ENCODE measurements at regions not wholly inside any gene's neighbourhood (a gene's known extent, or its start where the extent isn't known, plus 50 kb on each side); places are given as distances from the start of the nearest gene placed in this dataset.

DNA sequence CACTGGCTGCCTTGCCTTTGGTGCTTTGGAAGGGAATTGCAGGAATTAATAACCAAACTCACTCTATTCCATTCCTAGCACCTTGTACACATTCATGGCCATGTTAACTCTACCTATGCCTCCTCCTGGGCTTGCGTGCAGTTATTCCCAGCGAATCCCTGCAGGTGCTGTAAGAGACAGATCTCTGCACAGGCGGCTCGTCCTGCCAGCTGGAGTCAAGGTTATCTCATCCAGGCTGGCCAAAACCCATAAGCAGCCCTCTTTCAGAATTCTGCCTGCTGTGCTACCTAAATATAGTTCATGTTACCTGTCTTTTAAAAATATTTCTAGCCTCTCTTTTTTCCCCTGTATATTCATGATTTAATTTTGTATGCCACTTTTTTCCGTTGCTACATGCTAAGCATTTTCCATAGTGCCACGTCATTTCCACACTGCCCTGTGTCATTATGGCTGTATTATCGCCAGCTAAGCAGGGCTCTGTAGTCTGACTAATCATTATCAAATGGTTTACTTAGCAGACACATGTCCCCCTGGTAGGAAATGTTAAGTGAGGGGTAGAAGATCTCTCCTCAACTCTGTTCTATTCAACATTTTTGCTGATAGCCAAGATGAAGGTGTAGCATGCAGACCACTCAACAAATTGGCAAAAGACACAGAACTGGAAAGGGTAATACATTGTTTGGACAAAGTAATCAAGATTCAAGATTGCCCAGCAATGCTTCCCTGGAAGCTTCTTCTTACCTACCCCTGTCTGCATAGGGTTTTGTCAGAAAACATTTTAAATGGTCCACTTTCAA, 79.7 kb upstream of the TAF1B start:
- no peaks in the 10 kb centered on the region for H3K36me3 Mint-ChIP-seq (ENCODE audit: unreplicated experiment)
- H3K4me3 Mint-ChIP-seq (ENCODE audit: unreplicated experiment), result no peak overlapping the region
- peaks cover 24% of the 10 kb centered on the region for H3K4me1 Mint-ChIP-seq (ENCODE audit: low read depth, unreplicated experiment)
- TF ChIP-seq, protein P1, sequence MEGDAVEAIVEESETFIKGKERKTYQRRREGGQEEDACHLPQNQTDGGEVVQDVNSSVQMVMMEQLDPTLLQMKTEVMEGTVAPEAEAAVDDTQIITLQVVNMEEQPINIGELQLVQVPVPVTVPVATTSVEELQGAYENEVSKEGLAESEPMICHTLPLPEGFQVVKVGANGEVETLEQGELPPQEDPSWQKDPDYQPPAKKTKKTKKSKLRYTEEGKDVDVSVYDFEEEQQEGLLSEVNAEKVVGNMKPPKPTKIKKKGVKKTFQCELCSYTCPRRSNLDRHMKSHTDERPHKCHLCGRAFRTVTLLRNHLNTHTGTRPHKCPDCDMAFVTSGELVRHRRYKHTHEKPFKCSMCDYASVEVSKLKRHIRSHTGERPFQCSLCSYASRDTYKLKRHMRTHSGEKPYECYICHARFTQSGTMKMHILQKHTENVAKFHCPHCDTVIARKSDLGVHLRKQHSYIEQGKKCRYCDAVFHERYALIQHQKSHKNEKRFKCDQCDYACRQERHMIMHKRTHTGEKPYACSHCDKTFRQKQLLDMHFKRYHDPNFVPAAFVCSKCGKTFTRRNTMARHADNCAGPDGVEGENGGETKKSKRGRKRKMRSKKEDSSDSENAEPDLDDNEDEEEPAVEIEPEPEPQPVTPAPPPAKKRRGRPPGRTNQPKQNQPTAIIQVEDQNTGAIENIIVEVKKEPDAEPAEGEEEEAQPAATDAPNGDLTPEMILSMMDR (IDR thresholded peaks at IDR 0.05; ENCODE audit: partially characterized antibody, unreplicated experiment), result no peak
- no peak for DNase-seq
- no peak overlapping the region for H3K27ac Mint-ChIP-seq (ENCODE audit: unreplicated experiment)
- H3K9me3 Mint-ChIP-seq (ENCODE audit: unreplicated experiment), result peaks cover 7% of the 10 kb centered on the region
- H3K27me3 Mint-ChIP-seq (ENCODE audit: unreplicated experiment), result peaks cover 9% of the 10 kb centered on the region

DNA sequence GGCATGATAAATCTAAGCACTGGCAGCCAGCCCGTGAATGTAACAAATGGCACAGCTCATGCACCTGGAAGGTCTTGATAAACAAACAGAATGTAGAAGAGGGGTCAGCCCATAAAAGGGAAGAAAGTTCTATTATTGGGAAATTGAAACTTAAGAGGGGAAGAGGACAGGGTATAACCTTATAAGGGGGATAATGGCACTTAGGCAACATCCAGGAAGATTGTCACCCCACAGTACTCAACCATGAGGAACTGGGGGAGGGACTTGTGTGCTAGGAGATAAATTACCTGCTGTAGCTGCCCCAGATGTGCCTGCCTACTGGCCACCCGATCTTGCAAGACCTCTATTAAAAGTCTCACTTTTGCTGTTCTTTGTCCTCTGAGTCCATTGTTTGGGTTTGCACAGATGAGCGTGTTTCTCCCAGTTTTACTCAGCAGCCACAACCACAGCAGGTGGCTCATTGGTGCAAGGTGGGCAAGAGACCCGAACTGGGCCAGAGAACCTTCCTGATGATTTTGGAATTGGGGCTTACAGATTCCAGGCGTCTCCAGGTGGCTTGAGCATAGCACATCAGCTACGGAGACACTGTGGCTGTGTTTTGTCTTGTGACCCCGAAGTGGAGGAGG, 79.0 kb upstream of the TAF1B start:
- Mint-ChIP-seq H3K4me1 (ENCODE audit: low read depth, unreplicated experiment) (peaks cover 30% of the 10 kb centered on the region), H3K4me3 (ENCODE audit: unreplicated experiment) (no peak overlapping the region), H3K27ac (ENCODE audit: unreplicated experiment) (no peak overlapping the region), H3K9me3 (ENCODE audit: unreplicated experiment) (peaks cover 8% of the 10 kb centered on the region), H3K27me3 (ENCODE audit: unreplicated experiment) (peaks cover 9% of the 10 kb centered on the region), H3K36me3 (ENCODE audit: unreplicated experiment) (no peaks in the 10 kb centered on the region)
- no peak for DNase-seq
- TF ChIP-seq, protein P1 (IDR thresholded peaks at IDR 0.05; ENCODE audit: partially characterized antibody, unreplicated experiment), result no peak

DNA sequence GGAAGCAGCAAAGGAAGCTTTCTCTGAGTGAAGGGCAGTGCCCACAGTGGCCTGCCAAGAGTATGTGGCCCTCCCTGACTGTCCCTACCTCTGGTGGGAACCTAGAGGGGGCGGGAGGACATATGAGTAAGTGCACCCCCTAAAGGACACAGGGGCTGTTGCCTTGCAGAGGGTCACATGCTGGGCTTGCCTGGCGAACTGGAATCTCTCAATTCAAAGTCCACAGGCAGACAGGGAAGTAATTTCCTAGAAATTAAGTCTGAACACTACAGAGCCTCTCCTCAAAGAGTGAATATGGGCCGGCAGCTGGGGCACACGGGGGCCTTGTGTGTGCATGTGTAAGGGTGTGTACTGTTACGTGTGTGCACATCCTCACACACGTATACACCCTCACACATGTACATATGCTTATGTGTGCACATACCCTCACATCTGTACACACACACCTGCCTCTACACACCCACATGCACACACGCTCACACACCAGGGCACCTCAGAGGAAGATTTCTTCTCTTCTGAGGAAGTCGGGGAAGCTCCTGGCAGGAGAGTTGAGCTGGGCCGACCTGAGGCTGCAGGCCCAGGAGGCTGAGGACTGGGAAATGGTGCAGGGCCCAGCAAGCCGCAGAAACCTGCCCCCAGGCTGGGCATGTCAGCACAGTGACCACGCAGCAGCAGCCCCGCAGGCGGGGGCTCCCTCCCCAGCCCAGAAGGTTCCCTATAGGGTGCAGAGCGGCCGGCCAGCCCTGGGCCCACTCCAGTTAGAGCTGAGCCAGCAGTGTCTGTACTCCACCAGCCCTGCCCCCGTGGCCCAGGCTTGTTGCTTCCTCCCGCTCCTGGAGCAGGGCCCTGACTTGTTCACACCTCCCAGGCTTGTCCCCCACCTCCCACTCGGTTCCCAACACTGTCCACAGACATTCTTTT, 77.4 kb upstream of the TAF1B start:
- peaks cover 13% of the 10 kb centered on the region for H3K27me3 Mint-ChIP-seq (ENCODE audit: unreplicated experiment)
- no peak overlapping the region for H3K4me3 Mint-ChIP-seq (ENCODE audit: unreplicated experiment)
- H3K36me3 Mint-ChIP-seq (ENCODE audit: unreplicated experiment), result no peaks in the 10 kb centered on the region
- TF ChIP-seq, protein P1 (IDR thresholded peaks at IDR 0.05; ENCODE audit: partially characterized antibody, unreplicated experiment), result no peak
- H3K4me1 Mint-ChIP-seq (ENCODE audit: low read depth, unreplicated experiment), result peaks cover 38% of the 10 kb centered on the region
- peaks cover 8% of the 10 kb centered on the region for H3K9me3 Mint-ChIP-seq (ENCODE audit: unreplicated experiment)
- no peak overlapping the region for H3K27ac Mint-ChIP-seq (ENCODE audit: unreplicated experiment)
- no peak for DNase-seq

DNA sequence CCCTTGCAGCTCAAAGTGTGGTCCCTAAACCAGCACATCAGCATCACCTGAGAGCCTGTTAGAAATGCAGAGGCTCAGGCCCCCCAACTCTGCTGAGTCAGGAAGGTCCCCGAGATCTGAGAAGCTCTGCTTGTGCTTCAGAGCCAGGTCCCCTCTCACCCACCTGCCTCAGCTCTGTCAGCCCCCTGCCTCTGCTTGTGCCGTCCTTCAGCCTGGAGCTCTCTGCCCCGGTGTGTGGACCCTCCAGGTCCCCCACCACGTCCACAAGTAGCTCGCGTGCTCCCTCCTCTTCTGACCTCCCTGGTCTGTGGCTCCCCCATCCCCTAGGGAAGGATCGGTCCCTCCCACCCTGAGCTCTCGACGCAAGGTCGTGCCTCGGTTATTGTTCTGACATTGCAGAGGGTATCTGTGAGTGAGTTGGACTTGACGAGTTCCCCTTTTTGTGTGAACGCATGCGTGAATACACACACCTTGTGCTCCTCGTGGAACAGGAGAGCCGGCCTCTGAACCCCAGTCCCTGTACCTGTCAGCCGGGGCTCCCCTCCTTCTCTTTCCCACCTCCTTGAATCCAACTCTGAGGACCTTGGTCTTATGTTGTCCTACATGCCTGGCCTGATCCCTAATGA, 75.5 kb upstream of the TAF1B start:
- H3K27ac Mint-ChIP-seq (ENCODE audit: unreplicated experiment), result peak overlapping the region; percentile 52
- no peaks in the 10 kb centered on the region for H3K36me3 Mint-ChIP-seq (ENCODE audit: unreplicated experiment)
- DNase-seq, result no peak
- peaks cover 13% of the 10 kb centered on the region for H3K27me3 Mint-ChIP-seq (ENCODE audit: unreplicated experiment)
- H3K4me1 Mint-ChIP-seq (ENCODE audit: low read depth, unreplicated experiment), result peaks cover 43% of the 10 kb centered on the region
- peak overlapping the region; percentile 38 for H3K4me3 Mint-ChIP-seq (ENCODE audit: unreplicated experiment)
- TF ChIP-seq, protein P1 (IDR thresholded peaks at IDR 0.05; ENCODE audit: partially characterized antibody, unreplicated experiment), result no peak
- H3K9me3 Mint-ChIP-seq (ENCODE audit: unreplicated experiment), result peaks cover 8% of the 10 kb centered on the region

All from glutamatergic neuron (in vitro differentiated cells).